HG03432 (cell line): ENCODE measurements at regions not wholly inside any gene's neighbourhood (a gene's known extent, or its start where the extent isn't known, plus 50 kb on each side); places are given as distances from the start of the nearest gene placed in this dataset.
A peak's percentile ranks its signal among the peaks of the same experiment; 100 is the strongest.
"Not testable (repeated sequence)": the region's sequence is repeated elsewhere in the genome, so short reads cannot be mapped to it uniquely, and the experiment has no call there.

ENCODE experiments used
- ATAC-seq: cut with Tn5 transposase; IDR thresholded peaks from one replicate; pipeline ENCODE4 v1.9.1; 2021; ENCODE audit warnings: mild to moderate bottlenecking, moderate library complexity; ENCODE audit not compliant: unreplicated experiment

DNA sequence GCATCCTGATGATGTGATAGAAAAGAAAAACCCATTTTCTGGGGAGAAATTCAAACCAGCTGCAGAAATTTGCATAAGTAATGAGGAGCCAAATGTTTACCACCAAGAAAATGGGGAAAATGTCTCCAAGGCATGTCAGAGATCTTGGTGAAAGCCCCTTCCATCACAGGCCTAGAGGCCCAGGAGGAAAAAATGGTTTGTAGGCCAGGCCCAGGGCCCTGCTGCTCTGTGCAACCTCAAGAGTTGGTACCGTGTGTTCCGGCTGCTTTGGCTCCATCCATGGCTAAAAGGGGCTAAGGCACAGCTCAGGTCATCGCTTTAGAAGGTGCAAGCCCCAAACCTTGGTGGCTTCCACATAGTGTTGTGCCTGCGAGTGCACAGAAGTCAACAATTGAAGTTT lies 543.1 kb downstream of the ZNF608 start:
- ATAC-seq: no peak

DNA sequence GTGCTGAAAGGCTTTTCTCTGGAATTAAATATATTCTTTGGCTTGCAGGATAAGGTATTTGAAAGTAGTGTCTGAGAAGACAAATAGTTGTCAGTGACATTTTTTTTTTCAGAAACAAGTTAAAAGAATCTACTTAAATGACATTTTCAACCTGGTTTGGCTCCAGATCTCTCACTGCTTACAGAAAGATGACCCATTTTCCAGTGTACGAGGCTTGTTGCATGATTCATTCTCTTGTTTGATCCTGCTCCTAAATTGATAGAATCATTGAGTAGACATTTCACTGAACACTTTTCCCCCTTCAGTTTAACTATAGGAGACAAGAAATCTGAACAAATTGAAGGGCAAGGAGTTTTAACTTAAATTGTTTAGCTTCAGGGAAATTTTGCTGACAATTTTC lies 546.1 kb downstream of the ZNF608 start:
- no peak for ATAC-seq

DNA sequence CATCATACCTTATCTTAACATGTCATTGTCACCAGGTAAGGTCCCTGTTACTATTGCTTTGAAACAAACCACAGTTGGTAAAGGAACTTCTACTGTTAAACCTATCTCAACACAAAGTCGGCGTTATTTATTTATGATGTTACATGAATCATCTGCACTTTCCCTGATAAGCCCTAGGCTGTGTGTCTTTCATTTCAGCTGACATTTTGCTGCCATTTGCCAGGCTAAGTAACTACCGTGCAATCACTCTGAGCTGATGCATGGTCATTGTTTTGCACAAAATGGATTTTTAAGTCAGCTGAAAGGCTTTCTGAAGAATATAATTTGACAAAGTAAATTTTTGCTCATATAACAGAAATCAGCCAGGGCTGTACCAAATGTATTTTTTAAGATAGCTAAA lies 546.5 kb downstream of the ZNF608 start:
- no peak for ATAC-seq

DNA sequence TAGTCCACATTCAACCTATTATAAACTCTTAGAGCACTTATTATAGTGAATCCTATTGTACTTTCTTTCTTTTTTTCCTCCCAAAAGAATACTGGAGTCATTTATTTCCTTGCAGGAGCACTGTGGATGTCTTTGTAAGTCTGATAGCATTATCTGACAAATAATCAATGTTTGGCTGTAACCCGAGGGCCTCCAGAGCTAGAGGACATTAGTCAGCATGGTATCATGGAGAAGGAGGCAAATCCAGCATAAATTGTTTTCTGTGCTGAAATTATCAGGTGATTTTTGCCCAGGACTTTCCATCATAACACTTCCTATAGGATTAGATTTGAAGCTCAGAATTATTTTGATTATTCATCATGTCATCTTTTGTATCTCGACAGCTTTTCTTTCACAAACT lies 551.0 kb downstream of the ZNF608 start:
- ATAC-seq: no peak

DNA sequence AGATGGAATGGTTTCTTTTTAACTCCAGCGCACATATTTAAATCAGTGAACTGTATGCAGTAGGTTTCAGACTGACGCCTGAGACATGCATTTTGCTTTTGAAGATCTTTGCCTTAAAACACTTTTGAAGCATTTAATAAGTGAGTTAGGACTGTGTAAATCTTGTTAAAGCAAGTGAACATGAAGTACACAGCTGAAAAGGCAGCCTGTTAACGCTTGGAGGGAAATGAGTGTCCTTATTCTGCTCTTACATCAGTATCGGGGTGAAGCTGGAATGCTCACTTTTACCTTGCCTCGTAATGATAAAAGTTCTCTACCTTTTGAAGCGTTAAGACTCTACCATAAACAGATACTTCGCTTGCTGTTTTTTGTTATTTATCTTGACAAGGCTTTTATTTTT lies 552.2 kb downstream of the ZNF608 start:
- no peak for ATAC-seq

DNA sequence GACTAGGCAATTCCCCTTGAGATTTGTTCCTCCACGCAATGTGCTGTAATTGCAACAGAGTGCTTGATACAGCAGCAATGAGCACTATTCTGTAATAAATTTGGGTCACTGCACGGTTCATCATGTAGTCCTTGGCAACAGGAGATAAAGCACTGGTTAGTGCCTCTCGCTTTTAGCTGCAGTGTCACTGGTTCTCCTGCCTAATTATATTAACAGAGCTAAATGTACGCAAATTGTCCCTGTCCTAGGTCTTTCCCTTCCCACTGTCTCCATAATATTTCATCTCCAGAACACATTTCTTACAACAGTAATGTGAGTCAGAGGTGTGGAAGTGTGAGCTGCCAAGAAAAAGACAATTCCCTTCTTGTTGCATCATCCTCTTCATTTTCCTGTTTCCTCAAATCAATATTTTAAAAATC lies 553.1 kb downstream of the ZNF608 start:
- no peak for ATAC-seq

DNA sequence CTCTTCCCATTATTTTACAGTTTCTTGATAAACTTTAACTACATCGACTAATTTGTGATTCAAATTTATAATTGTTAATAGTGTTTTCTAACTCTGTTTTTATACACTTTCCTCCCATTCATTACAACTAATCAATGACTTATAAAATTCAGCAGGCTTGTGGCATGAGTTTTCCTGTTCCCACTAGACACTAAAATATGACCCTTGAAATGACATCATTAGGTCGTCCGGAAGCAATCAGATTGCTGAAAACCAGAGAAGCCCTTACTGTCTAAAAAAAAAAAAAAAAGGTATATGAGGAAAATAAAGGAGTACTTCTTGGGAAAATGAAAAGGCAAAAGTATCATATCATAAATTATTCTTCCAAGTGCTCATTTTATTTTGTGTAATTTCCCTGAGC lies 553.7 kb downstream of the ZNF608 start:
- no peak for ATAC-seq

DNA sequence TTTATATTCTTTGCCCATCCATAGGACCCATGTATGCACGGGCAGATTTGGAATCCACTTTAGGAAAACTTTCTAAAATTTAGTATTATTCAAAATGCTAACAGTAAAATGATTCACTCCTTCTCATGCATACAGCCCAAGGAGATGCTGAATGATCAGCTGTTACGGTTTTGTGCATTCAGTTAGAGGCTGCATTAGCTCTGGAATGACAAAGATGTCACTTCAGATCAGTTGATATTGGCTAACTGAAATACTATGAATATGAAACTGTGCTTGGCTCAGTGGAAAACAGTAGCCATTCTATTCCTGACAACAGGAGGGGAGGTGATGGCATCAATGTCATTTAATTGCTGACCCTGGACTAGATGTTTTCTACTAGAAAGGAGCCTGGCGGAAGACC lies 560.7 kb downstream of the ZNF608 start:
- ATAC-seq: no peak

DNA sequence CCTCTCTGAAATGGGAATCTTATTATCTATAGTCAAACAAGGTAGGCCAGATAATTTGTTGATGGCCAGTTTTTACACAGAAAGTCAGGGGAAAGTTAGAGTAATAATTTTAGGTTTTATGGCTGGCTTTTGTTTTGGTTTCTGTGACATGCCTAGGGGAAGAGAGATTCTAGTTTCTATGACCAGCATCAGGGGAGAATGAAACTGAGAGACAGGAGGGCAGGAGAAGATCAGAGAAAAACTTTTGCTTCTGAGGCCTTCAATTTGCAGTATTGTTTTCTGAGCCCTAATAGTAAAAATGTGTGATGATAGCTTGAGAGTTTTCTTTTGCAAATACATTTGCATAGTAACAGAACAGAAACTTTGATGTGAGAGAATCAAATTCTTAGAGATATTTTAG lies 564.3 kb downstream of the ZNF608 start:
- ATAC-seq: peak; percentile 85

DNA sequence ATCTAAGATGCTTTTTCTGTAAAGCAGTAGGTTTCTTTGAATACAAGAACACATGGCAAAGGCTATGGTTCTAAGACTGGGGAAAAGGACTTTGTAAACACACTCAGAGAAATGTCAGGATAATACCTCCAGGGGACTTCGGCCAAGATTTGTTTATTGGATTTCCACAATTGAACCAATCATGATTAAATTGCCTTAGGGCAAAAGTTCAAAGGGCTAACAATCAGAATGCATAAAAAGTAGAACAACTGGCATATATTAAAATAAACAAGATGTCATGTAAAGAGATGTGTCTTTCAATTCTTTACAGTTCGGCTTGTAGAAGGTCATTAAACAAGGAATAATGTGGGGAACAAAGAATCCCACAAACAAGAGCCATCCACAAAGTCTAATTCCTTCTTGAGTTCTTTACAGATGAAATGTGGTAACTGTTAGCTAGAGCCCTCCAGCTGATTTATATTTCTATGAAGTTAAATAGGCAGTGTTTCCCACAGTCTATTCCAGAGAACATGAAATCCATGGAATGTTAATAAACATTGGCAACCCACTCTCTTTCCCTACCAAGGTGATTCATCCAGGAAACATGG lies 565.5 kb downstream of the ZNF608 start:
- ATAC-seq: no peak

DNA sequence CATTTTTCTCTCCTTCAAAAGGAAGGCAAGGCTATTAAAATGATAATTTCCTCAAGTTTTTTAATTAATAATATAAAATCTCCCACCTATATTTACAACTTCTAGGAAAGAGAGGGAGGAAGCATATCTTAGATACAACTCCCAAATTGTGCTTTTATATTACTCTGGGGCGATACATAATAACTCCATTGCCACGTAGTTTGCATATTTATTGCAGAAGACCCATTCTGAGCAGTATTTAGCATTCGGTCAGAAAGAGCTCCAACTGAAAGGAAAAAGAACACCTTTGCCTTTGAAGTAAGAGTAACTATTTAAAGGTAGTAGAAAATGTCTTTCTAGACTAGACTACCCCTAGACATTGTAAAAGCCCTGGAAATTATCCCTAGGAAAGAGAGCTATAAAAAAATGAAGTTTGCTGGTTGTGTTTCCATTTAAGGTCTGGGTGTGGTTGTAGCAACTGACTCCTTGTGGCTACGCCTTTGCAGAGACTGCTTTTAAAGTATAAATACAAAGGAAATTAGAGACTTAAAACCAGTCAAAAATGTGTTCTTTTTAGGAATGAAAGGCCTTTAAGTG lies 566.1 kb downstream of the ZNF608 start:
- no peak for ATAC-seq

DNA sequence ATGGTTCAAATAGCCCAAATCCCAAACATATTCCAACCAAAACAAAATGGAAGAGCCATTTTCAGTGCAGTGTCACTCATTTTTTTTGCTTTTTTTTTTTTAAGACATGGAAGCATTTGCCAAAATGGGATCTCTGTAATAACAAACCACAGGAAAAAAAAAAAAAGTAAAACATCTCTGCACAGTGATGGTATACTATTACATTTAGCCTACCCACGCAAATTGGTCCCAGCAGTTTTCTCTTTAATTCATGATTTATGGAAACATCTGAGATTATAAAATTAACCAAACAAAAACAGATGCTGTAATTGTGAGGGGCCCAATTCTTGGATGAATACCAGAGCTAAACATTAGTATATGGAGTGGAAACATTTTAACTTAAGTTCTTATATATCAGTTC lies 566.6 kb downstream of the ZNF608 start:
- no peak for ATAC-seq

DNA sequence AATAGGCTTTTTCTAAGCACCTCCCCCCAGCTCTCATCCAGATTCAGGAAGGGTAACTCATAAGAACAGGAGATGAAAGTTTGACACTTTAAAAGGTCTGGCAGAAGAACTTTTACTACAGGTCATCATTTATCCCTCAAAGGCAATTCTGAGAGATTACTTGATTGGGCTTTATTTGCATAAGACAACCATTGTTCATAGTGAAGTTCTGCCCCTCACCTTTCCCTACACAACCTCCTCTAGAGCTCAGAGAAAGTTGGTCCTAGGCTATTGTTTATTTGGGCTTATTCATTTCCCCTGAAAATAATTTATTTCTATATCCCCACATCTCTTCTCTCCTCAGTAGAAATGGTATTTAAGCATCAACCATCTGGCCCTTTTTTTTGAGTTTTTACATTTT lies 568.4 kb downstream of the ZNF608 start:
- ATAC-seq: no peak

DNA sequence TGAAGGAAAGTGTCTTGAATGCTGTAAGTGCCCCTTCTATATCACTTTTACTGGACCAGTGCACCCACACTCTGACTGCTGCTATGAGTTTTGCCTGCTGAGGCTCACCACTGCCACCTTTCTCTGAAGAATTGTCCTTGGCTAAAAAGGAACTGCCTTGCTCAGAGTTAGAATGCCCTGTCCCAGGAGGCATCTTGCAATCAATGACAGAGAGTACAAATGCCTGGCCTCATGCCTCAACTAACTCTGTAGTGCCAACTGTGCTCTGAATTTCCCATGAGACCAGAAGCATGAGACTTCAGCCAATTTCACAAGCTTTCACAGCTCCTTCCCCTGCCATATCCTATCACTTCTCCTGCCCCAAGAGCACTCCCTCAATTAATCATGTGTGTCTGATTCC lies 569.7 kb downstream of the ZNF608 start:
- ATAC-seq: peak; percentile 49

DNA sequence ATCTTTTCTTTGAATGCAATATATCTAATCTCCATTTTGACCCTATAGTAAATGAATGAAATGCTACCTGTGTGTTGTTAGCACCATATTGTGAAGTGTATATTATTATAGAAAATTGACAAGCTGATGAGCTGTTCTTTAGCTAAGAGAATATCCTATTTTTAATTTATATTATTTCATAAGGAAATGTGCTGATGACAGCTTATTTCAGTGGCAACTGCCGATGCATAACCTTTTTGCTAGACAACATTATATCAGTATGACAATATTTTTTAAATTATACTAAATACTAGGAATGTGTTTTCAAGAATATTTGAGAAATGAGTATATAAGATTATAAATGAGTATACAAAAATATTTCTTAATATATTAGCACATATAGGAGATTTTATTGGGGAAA lies 573.1 kb downstream of the ZNF608 start:
- ATAC-seq: no peak

DNA sequence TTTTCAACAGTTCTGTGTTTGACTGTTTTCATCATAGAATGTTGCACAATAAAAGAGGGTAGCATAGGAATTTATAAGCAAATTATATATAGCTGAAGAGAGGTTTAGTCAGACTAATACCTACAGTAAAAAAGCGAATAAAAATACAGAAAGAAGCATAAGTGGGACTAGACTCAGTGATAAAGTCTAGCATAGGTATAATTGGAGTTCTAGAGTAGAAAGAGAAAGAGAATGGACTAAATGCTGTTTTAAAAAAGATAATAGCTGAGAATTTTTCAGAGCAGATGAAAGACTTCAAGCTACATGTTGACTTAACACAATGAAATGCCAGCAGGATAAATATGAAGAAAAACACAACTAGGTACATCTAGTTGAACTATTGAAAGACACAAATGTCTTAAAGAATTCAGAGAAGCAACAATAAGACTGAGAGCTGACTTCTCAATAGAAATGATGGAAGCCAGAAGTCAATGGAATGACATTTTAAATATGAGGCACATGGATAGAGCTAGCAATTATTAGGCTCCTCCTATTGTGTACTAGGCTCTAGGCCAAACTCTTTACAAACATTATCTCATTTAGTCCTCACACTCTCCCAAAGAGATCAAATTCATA lies 573.9 kb downstream of the ZNF608 start:
- ATAC-seq: no peak

DNA sequence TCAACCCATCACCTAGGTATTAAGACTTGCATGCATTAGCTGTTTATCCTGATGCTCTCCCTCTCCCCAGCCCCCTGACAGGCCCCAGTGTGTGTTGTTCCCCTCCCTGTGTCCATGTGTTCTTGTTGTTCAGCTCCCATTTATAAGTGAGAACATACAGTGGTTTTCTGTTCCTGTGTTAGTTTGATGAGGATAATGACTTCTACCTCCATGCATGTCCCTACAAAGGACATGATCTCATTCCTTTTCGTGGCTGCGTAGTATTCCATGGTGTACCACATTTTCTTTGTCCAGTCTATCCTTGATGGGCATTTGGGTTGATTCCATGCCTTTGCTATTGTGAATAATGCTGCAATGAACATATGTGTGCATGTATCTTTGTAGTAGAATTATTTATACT lies 578.3 kb downstream of the ZNF608 start:
- not testable (repeated sequence) for ATAC-seq

DNA sequence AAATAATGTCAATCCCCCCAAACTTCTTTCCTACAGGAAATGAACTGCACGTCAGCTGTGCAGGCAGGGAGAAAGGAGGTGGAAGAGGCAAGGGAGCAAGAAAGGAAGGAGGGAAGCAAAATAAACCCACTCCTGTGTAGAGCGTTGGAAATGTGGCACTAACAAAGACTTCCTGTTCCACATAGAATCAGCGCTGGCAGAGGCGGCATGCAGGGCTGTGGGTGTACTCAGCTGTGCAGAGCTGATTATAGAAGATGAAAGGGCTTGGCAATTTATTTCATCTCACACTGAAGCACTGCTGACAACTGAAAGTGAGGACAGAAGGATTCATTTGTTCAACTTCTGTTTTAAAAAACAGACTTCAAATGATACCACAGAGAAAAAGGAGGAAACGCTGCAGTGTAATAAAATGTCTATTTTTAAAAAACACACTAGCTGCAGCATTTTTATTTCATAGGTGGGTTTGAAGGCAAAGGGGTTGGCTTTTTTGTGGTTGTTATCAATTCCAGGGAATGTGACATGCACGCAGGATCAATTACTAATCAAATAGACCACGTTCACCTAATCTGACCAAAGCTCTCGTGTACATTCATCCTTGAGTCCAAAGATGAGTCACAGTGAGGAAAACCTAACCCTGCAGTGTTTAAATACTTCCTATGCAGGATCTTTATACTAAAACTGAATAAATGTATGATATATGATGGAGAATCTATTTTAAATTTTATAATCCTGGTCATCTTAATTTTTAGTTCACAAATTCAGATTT lies 583.5 kb downstream of the ZNF608 start:
- peak; percentile 72 for ATAC-seq

DNA sequence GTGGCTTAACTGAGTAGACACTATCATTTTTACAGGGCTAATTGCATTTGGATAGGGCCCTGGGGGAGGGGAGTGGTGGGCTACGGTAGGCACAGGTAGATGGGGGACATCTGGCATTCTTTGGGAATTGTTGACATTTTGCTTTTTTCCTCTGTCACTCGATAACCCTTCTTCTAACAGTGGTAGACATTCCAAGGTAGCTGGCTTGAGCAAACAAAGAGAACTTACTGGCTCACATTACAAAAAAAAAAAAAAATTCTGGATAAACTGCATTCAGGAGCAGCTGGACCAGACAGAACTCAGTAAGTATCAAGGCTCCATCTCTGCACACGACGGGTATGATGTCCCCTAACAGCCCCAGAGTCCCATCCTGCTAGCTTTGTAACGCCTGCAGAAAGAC lies 585.2 kb downstream of the ZNF608 start:
- ATAC-seq: no peak

DNA sequence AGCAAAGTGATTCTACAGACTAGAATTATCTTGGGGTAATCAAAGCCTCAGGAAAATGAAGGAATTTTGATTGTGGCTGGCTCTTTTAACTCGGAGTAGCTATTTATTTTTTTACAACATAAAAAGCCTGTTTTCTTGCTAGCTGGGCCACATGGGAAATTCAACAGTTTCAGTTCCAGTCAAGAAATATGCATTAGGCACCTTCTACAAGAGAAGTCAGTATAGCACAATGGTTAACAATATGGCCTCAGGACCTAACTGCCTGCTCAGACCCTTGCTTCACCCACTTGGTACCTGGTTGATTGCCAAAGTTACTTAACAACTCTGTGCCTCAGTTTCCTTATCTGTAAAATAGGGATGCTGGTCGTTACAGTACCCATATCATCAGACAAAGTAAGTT lies 586.2 kb downstream of the ZNF608 start:
- ATAC-seq: no peak

DNA sequence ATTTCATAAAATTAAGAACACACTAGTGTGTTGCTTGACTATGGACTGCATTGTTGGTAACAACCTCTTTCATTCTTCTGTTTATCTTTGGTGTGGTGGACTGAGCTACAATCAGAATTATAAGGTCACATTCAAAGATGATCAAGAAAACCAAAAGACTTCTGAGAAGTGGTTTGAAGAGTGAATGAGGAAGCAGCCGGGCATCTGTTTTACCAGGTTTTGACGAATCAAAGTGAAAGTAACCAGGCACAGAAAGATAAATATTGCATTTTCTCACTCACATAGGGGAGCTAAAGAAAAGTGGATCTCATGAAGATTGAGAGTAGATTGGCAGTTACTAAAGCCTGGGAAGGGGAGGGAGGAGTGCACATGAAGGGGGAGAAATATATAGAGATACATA lies 589.1 kb downstream of the ZNF608 start:
- peak; percentile 72 for ATAC-seq

DNA sequence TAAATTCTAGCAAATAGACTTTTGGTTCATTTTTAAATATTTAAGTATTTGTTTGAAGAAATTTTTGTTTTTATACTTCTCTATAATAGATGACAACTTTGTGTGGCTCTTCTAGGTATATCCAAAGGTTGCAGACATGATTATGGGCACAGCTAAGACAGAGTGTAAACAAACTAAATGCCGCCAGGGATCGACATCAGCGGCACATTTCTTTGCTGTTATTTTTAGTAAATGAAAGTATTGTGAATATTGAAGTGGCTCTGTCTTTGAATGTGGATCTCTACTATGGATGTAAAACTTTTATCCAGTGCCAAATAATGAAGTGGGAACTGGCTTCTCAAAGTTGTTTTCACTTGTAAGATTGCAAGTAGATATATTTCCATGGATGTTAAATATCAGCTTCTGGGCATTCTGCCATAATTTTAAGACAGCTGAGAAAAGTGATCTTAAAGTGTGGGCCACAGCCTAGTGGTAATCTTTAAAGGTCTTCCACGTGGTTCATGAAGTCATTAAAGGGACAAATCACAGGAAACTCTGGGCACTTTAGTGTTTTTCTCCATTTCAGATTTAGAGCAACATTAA lies 589.9 kb downstream of the ZNF608 start:
- no peak for ATAC-seq
